GM12878 (cell line): ENCODE measurements at regions not wholly inside any gene's neighbourhood (a gene's known extent, or its start where the extent isn't known, plus 50 kb on each side); places are given as distances from the start of the nearest gene placed in this dataset.

Source experiments
- ATAC-seq: fragments of 200-7000 bp; cut with Tn5 transposase; 3 replicates; pipeline ENCODE4 v1.9.1; 2020; ENCODE audit warnings: mild to moderate bottlenecking, moderate library complexity
- BruUV-seq: library from RNA; stranded (reverse); fragments of 400-500 nt; replicated peaks from 2 replicates; lab custom pipeline; 2021; lab: Mats Ljungman, UMichigan
- CTCF ChIA-PET: fragments of 300-600 bp; sonication (Branson Sonifier 250); formaldehyde crosslinking; extraction: SDS; loops from one replicate; lab custom pipeline; 2021; ENCODE audit warnings: inconsistent platforms; lab: Yijun Ruan, JAX
- POLR2A ChIA-PET: fragments of 350-600 bp; formaldehyde crosslinking; extraction: SDS; loops from one replicate; lab custom pipeline; 2021; ENCODE audit warnings: inconsistent platforms; lab: Charles Lee
- RAD21 ChIA-PET: fragments of 300-600 bp; sonication (Branson Sonifier 250); formaldehyde crosslinking; loops from one replicate; lab custom pipeline; 2023; ENCODE audit warnings: antibody characterized with exemption; ENCODE audit not compliant: unreplicated experiment; lab: Charles Lee
- SMC1A ChIA-PET: fragments of 300-600 bp; sonication (Branson Sonifier 250); formaldehyde crosslinking; loops from one replicate; lab custom pipeline; 2023; ENCODE audit not compliant: unreplicated experiment, uncharacterized antibody; lab: Charles Lee
- DNase-seq: peaks from one replicate; pipeline ENCODE4 v3.0.0-alpha.2; 2011; ENCODE audit warnings: low read depth, low spot score
- FAIRE-seq: peaks from 3 replicates; lab custom pipeline; 2011; peaks lifted over from hg19 to GRCh38; lab: Jason Lieb, UNC
- H2AFZ ChIP-seq: 2 replicates; pipeline ENCODE4 v1.6.0; 2011; ENCODE audit warnings: low read depth, low read length, control low read depth; ENCODE audit not compliant: control insufficient read depth
- H3K27ac ChIP-seq: 2 replicates; pipeline ENCODE4 v1.5.1; 2011; ENCODE audit warnings: control low read depth; ENCODE audit not compliant: control insufficient read depth, insufficient read depth
- H3K27me3 ChIP-seq, 2 experiments: replicated peaks in 1 of 2; 2 replicates each; pipeline versions ENCODE4 v1.6.0 to v1.6.1; 2011; ENCODE audit warnings: low read length in 1 of 2; ENCODE audit not compliant: control insufficient read depth in 2 of 2, insufficient read depth in 2 of 2
- H3K36me3 ChIP-seq, 2 experiments: 2 replicates each; pipeline ENCODE4 v1.5.1; 2011; ENCODE audit warnings: low read length in 1 of 2; ENCODE audit not compliant: control insufficient read depth in 2 of 2, insufficient read depth in 2 of 2
- H3K4me1 ChIP-seq: 2 replicates; pipeline ENCODE4 v1.6.1; 2011; ENCODE audit warnings: mild to moderate bottlenecking, low read length, moderate library complexity, mixed read lengths; ENCODE audit not compliant: control insufficient read depth, insufficient read depth
- H3K4me2 ChIP-seq: 2 replicates; pipeline ENCODE4 v1.6.0; 2011; ENCODE audit warnings: control low read depth; ENCODE audit not compliant: control insufficient read depth, insufficient read depth
- H3K4me3 ChIP-seq: fragments of 200-600 bp; sonication (generic); 2 replicates; pipeline ENCODE4 v1.5.1; 2016
- H3K79me2 ChIP-seq: 2 replicates; pipeline ENCODE4 v1.6.0; 2011; ENCODE audit warnings: low read length; ENCODE audit not compliant: control insufficient read depth, insufficient read depth
- H3K9ac ChIP-seq: 2 replicates; pipeline ENCODE4 v1.8.0; 2011; ENCODE audit warnings: low read length, control low read depth, mixed read lengths; ENCODE audit not compliant: control insufficient read depth, insufficient read depth
- H3K9me3 ChIP-seq: replicated peaks from 3 replicates; pipeline ENCODE4 v1.5.1; 2011; ENCODE audit warnings: mild to moderate bottlenecking, low read length; ENCODE audit not compliant: control insufficient read depth, insufficient read depth
- H4K20me1 ChIP-seq: 2 replicates; pipeline ENCODE4 v1.6.0; 2011; ENCODE audit not compliant: control insufficient read depth, insufficient read depth
- CHD1 ChIP-seq: IDR thresholded peaks from 2 replicates; pipeline ENCODE4 v1.6.1; 2012; ENCODE audit warnings: low read depth, low read length, improper control_type of control experiment
- FOXK2 ChIP-seq: fragments of 450-650 bp; IDR thresholded peaks from 2 replicates; pipeline ENCODE4 v1.6.1; 2017; ENCODE audit warnings: mild to moderate bottlenecking, moderate library complexity
- HDGF ChIP-seq: fragments of 450-650 bp; IDR thresholded peaks from 2 replicates; pipeline ENCODE4 v1.6.1; 2016; ENCODE audit warnings: antibody characterized with exemption
- IRF4 ChIP-seq: IDR thresholded peaks from 2 replicates; pipeline ENCODE4 v1.6.1; 2011; ENCODE audit warnings: low read depth, low read length
- JUNB ChIP-seq: IDR thresholded peaks from 2 replicates; pipeline ENCODE4 v1.6.1; 2016; ENCODE audit warnings: antibody characterized with exemption, mild to moderate bottlenecking
- MTA3 ChIP-seq: IDR thresholded peaks from 2 replicates; pipeline ENCODE4 v1.6.1; 2012; ENCODE audit warnings: low read length, inconsistent platforms, borderline replicate concordance
- RBBP5 ChIP-seq: fragments of 200-600 bp; sonication (generic); conservative IDR thresholded peaks from 2 replicates; pipeline ENCODE4 v1.6.1; 2016
- SMAD1 ChIP-seq: fragments of 450-650 bp; IDR thresholded peaks from 2 replicates; pipeline ENCODE4 v1.6.1; 2018; ENCODE audit warnings: mild to moderate bottlenecking, low read depth; ENCODE audit not compliant: partially characterized antibody
- TAF1 ChIP-seq: IDR thresholded peaks from 2 replicates; pipeline ENCODE4 v1.6.1; 2011; ENCODE audit warnings: mild to moderate bottlenecking, low read depth, low read length, borderline replicate concordance
- WGBS: methylation state at CpG from one replicate; pipeline ENCODE4 v1.1.6; 2016; ENCODE audit warnings: low lambda C conversion rate; ENCODE audit not compliant: insufficient replicate concordance, insufficient coverage; ENCODE audit errors: missing lambda C conversion rate; 5-methylcytosine and 5-hydroxymethylcytosine counted together
- in situ Hi-C: fragments of 300-500 bp; cut with MboI; formaldehyde crosslinking; loops from 9 replicates; pipeline ENCODE4 v1.14.3; 2018; ENCODE audit warnings: mixed read lengths
- intact Hi-C: fragments of 100-400 bp; cut with micrococcal nuclease; formaldehyde crosslinking; loops from one replicate; pipeline ENCODE4 v1.14.2; 2022; ENCODE audit not compliant: unreplicated experiment
- TF ChIP-seq, protein P1 (sequence below): fragments of 450-650 bp; IDR thresholded peaks from 2 replicates; pipeline ENCODE4 v1.6.1; 2018; ENCODE audit warnings: borderline replicate concordance, mild to moderate bottlenecking; ENCODE audit not compliant: partially characterized antibody
- TF ChIP-seq, protein P2 (sequence below): fragments of 150-350 bp; IDR thresholded peaks from 2 replicates; pipeline ENCODE4 v1.6.1; 2014; ENCODE audit warnings: mild to moderate bottlenecking, low read depth, low read length
- TF ChIP-seq, protein P3 (sequence below): IDR thresholded peaks from 2 replicates; pipeline ENCODE4 v1.6.1; 2012; ENCODE audit warnings: low read depth, low read length, improper control_type of control experiment
- TF ChIP-seq, protein P4 (sequence below): fragments of 450-650 bp; formaldehyde crosslinking; IDR thresholded peaks from 2 replicates; pipeline ENCODE4 v1.5.0; 2022; ENCODE audit warnings: mild to moderate bottlenecking, missing genetic modification characterization
- TF ChIP-seq, protein P5 (sequence below): IDR thresholded peaks from 2 replicates; pipeline ENCODE4 v1.6.1; 2012; ENCODE audit warnings: low read length, inconsistent platforms

DNA sequence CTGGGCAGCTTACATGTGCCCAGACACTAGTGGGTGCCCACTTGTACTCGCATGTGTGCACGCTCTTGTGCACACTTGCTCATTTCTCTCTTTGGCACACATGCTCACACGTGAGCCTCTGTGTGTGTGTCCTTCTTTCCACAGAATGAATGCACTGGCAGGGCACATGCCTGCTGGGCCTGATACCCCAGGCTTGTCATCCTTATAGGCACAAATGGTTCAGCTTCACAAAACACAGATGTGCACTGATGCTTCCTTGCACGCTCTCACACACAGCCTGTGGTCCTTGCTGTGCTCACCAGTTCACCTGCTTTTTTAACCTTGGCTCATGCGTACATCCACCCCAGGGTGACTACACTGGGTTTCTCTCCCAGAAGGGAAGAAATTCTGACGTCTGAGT, 174.8 kb downstream of the BUD13 start:
- 1% methylated on average over 6 of the region's 6 CpGs for WGBS
- DNase-seq, result no peak
- BruUV-seq, result no TSS peak

More for the DNA sequence above, 174.8 kb downstream of the BUD13 start:
- FAIRE-seq (no peak), ATAC-seq (no peak)
- in situ Hi-C loops, result no loop called here
- ChIA-PET POLR2A (no interaction called here), CTCF (no interaction called here), SMC1A (no interaction called here)
- Histone ChIP-seq H3K9me3 (no peaks in the 10 kb centered on the region), H3K27ac (no peak overlapping the region), H3K79me2 (no peaks in the 10 kb centered on the region), H4K20me1 (no peaks in the 10 kb centered on the region), H3K27me3 (peaks cover 0 to 5% of the 10 kb centered on the region in 2 experiments; a peak in 2 of 4 replicates), H3K4me1 (no peaks in the 10 kb centered on the region), H3K4me2 (no peak overlapping the region), H2AFZ (no peak overlapping the region)
- TF ChIP-seq TAF1 (no peak), SMAD1 (no peak), JUNB (no peak), CHD1 (no peak), RBBP5 (no peak), FOXK2 (no peak), IRF4 (no peak), HDGF (no peak), MTA3 (no peak)
- TF ChIP-seq, protein P1, sequence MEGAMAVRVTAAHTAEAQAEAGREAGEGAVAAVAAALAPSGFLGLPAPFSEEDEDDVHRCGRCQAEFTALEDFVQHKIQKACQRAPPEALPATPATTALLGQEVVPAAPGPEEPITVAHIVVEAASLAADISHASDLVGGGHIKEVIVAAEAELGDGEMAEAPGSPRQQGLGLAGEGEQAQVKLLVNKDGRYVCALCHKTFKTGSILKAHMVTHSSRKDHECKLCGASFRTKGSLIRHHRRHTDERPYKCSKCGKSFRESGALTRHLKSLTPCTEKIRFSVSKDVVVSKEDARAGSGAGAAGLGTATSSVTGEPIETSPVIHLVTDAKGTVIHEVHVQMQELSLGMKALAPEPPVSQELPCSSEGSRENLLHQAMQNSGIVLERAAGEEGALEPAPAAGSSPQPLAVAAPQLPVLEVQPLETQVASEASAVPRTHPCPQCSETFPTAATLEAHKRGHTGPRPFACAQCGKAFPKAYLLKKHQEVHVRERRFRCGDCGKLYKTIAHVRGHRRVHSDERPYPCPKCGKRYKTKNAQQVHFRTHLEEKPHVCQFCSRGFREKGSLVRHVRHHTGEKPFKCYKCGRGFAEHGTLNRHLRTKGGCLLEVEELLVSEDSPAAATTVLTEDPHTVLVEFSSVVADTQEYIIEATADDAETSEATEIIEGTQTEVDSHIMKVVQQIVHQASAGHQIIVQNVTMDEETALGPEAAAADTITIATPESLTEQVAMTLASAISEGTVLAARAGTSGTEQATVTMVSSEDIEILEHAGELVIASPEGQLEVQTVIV, result no peak
- TF ChIP-seq, protein P2, sequence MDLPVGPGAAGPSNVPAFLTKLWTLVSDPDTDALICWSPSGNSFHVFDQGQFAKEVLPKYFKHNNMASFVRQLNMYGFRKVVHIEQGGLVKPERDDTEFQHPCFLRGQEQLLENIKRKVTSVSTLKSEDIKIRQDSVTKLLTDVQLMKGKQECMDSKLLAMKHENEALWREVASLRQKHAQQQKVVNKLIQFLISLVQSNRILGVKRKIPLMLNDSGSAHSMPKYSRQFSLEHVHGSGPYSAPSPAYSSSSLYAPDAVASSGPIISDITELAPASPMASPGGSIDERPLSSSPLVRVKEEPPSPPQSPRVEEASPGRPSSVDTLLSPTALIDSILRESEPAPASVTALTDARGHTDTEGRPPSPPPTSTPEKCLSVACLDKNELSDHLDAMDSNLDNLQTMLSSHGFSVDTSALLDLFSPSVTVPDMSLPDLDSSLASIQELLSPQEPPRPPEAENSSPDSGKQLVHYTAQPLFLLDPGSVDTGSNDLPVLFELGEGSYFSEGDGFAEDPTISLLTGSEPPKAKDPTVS, result no peak
- TF ChIP-seq, protein P3, sequence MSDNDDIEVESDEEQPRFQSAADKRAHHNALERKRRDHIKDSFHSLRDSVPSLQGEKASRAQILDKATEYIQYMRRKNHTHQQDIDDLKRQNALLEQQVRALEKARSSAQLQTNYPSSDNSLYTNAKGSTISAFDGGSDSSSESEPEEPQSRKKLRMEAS, result no peak
- TF ChIP-seq, protein P4, sequence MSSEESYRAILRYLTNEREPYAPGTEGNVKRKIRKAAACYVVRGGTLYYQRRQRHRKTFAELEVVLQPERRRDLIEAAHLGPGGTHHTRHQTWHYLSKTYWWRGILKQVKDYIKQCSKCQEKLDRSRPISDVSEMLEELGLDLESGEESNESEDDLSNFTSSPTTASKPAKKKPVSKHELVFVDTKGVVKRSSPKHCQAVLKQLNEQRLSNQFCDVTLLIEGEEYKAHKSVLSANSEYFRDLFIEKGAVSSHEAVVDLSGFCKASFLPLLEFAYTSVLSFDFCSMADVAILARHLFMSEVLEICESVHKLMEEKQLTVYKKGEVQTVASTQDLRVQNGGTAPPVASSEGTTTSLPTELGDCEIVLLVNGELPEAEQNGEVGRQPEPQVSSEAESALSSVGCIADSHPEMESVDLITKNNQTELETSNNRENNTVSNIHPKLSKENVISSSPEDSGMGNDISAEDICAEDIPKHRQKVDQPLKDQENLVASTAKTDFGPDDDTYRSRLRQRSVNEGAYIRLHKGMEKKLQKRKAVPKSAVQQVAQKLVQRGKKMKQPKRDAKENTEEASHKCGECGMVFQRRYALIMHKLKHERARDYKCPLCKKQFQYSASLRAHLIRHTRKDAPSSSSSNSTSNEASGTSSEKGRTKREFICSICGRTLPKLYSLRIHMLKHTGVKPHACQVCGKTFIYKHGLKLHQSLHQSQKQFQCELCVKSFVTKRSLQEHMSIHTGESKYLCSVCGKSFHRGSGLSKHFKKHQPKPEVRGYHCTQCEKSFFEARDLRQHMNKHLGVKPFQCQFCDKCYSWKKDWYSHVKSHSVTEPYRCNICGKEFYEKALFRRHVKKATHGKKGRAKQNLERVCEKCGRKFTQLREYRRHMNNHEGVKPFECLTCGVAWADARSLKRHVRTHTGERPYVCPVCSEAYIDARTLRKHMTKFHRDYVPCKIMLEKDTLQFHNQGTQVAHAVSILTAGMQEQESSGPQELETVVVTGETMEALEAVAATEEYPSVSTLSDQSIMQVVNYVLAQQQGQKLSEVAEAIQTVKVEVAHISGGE (CRISPR knock-in tag), result no peak
- TF ChIP-seq, protein P5, sequence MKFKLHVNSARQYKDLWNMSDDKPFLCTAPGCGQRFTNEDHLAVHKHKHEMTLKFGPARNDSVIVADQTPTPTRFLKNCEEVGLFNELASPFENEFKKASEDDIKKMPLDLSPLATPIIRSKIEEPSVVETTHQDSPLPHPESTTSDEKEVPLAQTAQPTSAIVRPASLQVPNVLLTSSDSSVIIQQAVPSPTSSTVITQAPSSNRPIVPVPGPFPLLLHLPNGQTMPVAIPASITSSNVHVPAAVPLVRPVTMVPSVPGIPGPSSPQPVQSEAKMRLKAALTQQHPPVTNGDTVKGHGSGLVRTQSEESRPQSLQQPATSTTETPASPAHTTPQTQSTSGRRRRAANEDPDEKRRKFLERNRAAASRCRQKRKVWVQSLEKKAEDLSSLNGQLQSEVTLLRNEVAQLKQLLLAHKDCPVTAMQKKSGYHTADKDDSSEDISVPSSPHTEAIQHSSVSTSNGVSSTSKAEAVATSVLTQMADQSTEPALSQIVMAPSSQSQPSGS, result no peak
- TF ChIP-seq, all 136 proteins: peak for 0
- no peak overlapping the region for H3K4me3 ChIP-seq
- H3K9ac ChIP-seq, result no peak overlapping the region
- H3K36me3 ChIP-seq, result no peaks in the 10 kb centered on the region
- RAD21 ChIA-PET, result no interaction called here
- intact Hi-C loops, result no loop called here
